ENCODE measurements at regions not wholly inside any gene's neighbourhood (a gene's known extent, or its start where the extent isn't known, plus 50 kb on each side); places are given as distances from the start of the nearest gene placed in this dataset.

DNA sequence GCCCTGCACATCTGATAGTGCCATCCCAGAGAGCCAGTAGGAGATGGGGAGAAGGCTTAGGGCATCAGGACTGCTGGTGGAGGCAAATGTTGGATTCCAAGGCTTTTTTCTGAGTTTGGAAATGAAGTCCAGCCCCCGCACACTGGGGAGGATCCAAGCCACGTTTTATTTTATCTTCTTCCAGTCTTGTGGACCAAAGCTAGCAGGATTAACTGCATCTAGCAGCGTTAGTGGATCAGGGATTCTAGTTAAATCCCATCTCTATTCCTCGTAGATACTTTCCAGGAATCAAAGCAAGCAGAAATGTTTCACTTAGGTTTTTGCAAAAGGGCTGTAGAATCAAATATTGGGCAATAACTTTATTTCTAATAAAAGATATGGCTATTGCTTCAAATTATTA, 114.7 kb upstream of the OR13F1 start:
- TF ChIP-seq EZH2 (IDR thresholded peaks at IDR 0.05; ENCODE audit: insufficient read depth, poor library complexity, severe bottlenecking) (no peak), EZH2phosphoT487 (IDR thresholded peaks at IDR 0.05; ENCODE audit: insufficient read depth, low read depth) (no peak)
